HG03565 (cell line): ENCODE measurements at regions not wholly inside any gene's neighbourhood (a gene's known extent, or its start where the extent isn't known, plus 50 kb on each side); places are given as distances from the start of the nearest gene placed in this dataset.

Source experiments
- ATAC-seq: cut with Tn5 transposase; IDR thresholded peaks from one replicate; pipeline ENCODE4 v1.9.1; 2021; ENCODE audit warnings: mild to moderate bottlenecking, moderate library complexity; ENCODE audit not compliant: unreplicated experiment

- ATAC-seq, result no peak
Observed at GRCh38 chr16:51924744-51925143, 622.2 kb downstream of the TOX3 start.

- no peak for ATAC-seq
Observed at GRCh38 chr16:51922476-51922875, 624.5 kb downstream of the TOX3 start.

GRCh38 chr16:51919736-51920135 is 627.2 kb downstream of the TOX3 start:
- no peak for ATAC-seq

DNA sequence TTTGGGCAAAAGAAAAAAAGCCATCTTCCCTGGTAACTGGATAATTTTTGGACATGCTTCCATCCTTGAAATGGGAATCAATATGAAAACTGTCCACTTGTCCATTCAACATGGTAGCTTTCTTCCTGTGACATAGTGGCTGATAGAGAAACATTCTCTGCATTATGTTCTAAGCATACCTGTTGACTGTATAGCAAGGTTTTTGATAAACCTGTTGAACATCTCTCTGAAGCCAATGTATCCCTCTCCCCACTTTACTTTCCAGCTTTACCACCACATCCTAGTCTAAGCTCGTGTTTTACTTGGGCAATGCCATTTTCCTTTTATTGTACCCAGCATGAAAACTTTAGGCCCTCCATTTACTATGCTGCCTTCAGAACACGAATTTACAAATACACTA is 630.1 kb downstream of the TOX3 start:
- no peak for ATAC-seq

DNA sequence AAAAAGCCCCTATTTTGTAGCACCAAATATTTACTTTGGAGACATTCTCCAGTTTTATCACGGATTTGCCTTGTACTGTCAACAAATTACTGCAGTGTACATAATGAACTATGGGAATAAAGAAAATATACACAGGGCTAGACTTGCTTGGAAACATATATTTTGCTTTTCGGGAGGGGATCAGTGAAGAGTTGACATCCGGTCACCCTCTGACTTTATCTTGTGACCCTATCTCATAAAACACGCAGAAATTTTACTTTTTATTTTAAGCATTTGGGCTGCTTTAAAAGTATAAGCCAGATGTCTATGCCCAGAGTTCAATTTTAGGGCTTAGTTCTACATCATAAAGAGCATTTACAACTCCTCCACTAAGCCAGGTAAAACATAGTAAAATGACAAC is 630.7 kb downstream of the TOX3 start:
- ATAC-seq, result no peak

- ATAC-seq, result no peak
Observed at GRCh38 chr16:51907680-51908079, 639.3 kb downstream of the TOX3 start.

DNA sequence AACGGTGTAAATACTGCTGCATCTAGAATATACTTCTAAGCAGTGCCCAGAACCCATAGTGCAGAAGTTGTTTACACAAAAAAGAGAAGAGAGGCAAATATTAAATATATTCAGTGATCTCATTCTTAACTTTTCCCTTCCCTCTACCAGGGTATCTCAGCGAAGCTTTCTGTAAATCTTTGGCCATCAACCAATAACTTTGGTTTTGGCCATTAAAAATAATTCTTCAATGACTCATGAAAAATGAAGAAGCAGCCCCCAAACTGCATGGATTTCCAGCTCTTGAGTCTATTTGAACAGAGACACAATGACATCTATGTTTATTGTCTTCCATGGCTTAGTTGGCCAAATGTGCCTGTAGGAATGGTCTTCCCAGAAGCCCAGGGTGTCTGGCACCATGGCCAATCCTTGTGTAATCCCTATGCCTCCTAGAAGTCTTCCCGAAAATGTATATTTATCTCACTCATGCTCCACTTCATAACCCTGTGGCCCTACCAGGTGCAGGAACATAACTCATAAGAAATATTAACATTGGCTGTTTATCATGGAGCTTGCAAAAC is 646.6 kb downstream of the TOX3 start:
- ATAC-seq, result no peak

DNA sequence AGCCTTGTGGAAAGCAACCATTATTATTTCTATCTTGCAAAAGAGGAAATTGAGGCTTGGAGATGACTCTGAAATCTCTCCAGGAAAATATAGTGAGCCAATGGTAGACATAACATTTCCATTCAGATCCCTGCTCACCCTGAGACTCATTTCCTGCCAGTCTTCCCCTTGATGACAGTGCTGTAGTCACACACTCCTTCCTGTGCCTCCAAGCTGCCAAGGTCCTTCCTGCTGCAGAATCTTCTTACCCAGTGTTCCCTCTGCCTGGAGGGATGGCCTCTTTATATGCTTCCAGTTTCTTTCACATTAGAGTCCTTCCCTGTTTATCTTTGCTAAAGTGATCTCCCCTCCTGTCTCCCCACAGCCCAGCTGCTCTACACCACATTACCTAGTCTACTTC is 648.1 kb downstream of the TOX3 start:
- ATAC-seq, result no peak

- no peak for ATAC-seq
Observed at GRCh38 chr16:51896013-51896412, 650.9 kb downstream of the TOX3 start.

DNA sequence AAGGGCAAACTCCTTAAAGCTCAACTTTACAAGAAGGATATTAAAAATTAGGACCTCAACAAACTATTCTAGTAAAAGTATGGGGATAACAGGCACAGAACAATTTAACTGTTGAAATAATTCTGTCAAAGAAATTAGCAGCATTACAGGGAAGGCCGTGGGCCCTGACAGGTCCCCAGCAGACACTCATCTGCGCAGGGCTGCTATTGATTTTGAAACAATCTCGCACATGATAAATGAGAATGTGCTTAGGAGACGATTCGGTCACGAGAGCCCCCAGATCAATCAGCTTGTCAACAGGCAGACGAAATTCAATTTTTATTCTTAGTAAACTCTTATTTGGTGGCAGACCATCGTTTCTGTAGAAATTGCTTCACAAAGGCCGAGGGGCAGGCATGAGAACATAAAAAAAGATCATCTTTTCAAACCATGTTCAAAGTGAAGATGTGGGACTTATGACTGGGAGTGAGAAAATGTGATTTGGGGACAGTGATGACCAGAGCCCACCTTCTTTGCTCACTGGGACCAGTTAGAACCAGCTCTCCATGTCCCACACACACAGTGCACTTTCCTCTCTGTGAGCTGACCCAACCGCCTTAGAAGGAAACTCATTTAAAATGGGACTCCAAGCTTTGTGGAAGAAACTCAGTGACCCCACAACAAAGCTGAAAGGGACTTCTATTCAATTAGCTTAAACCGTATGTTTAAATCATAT is 654.5 kb downstream of the TOX3 start:
- ATAC-seq, result no peak

DNA sequence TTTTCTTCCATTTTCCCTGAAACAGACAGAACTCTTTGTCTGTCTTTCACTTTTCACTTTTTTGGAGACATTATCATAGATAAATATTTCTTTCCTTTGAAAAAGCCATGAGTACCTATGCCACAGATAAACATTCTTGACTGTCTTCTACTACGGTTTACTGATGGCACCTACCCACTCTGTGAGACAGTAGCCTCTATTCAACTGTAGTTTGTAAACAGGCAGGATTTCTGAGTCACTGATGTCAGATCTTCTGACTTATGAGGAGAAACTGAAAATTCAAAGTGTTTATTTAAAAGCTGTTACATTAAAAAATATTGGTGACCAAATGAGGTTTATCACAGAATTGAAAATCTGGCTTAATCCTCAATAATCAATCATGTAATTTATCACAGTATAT is 658.4 kb downstream of the TOX3 start:
- ATAC-seq, result no peak

- ATAC-seq, result no peak
Observed at GRCh38 chr16:51888016-51888415, 658.9 kb downstream of the TOX3 start.

GRCh38 chr16:51886456-51886855 is 660.5 kb downstream of the TOX3 start:
- no peak for ATAC-seq

GRCh38 chr16:51884773-51885172 is 662.2 kb downstream of the TOX3 start:
- no peak for ATAC-seq

- no peak for ATAC-seq
Observed at GRCh38 chr16:51881731-51882130, 665.2 kb downstream of the TOX3 start.

- no peak for ATAC-seq
Observed at GRCh38 chr16:51880776-51881175, 666.2 kb downstream of the TOX3 start.

- ATAC-seq, result no peak
Observed at GRCh38 chr16:51877686-51878085, 669.3 kb downstream of the TOX3 start.

DNA sequence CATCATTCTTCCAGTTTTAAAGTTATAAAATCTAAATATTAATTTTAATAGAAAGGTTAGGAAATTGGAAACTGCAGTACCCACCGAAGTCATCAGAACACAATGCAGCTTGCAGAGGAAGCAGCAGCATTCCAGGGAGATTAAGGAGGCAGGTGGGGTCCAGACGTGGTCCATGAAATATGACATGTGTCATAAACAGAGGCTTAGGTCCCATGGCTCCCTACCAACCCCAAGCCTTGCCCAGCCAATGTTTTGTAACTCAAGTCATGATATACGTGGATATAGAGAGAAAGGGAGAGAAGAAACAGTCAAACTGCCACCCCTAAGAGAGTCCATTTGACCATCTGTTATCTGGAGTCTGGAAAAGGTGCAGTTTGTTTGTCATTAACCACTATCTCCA is 670.0 kb downstream of the TOX3 start:
- ATAC-seq, result no peak

GRCh38 chr16:51876601-51876875 is 670.4 kb downstream of the TOX3 start:
- no peak for ATAC-seq

- no peak for ATAC-seq
Observed at GRCh38 chr16:51875834-51876600, 670.9 kb downstream of the TOX3 start.

GRCh38 chr16:51872524-51872923 is 674.4 kb downstream of the TOX3 start:
- no peak for ATAC-seq

GRCh38 chr16:51870296-51870854 is 676.6 kb downstream of the TOX3 start:
- ATAC-seq, result no peak
